ENCODE measurements at regions not wholly inside any gene's neighbourhood (a gene's known extent, or its start where the extent isn't known, plus 50 kb on each side); places are given as distances from the start of the nearest gene placed in this dataset.
A peak's percentile ranks its signal among the peaks of the same experiment; 100 is the strongest.

DNA sequence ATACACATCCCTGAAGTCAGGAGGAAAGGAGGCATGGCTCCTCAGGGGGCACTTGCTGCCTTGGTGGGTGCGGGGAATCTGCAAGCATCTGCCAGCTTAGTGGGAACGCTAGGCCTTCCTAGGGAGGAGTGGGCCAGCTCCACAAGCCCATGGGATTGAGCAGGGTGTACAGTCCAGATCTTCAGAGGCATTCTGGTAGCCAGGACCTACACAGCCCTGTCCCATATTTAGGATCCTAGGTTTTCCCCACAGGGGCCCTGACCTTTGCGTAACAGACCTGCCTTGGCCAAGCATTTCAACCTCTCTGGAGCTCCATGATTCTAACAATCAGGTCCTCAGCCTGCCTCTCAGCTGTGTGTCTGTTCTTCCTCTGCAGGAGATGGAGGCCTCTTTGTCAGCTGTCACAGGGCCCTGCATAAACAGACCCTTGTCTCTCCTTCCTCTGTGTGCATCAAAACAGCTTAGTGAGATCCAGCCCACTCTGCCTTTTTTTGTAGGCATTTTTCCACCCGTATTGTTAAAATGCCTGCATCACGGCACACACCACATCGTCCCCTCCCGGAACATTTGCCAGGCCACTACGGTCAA is 140.2 kb upstream of the NDUFV2 start:
- H3K36me3 ChIP-seq (ENCODE audit: control insufficient read depth, insufficient read depth, low read length) = no peaks in the 10 kb centered on the region
- no peak overlapping the region for H3K27ac ChIP-seq (ENCODE audit: low read length)
- no peaks in the 10 kb centered on the region for H3K27me3 ChIP-seq (ENCODE audit: control insufficient read depth, insufficient read depth, low read length)
- CTCF ChIA-PET = no interaction called here
- in situ Hi-C loops (cut with HindIII; ENCODE audit: low pct_unique_long_range_greater_than_20kb, low sequenced_read_pairs) = no loop called here
- H3K9me3 ChIP-seq (ENCODE audit: control insufficient read depth, insufficient read depth, low read depth, low read length) = no peaks in the 10 kb centered on the region
- no peaks in the 10 kb centered on the region for H3K4me1 ChIP-seq (ENCODE audit: control insufficient read depth, insufficient read depth, low read length)
- ATAC-seq = no peak
- TF ChIP-seq SIN3A (IDR thresholded peaks at IDR 0.05; ENCODE audit: borderline replicate concordance, insufficient read depth, low read depth, low read length) = no peak
- BruUV-seq (replicated peaks) = no TSS peak
- no peak for DNase-seq (ENCODE audit: low read depth, low spot score)
- POLR2A ChIA-PET = no interaction called here
- H3K4me3 ChIP-seq (ENCODE audit: low read depth in 2 of 2, low read length in 2 of 2) = no peak overlapping the region
- intact Hi-C loops (cut with micrococcal nuclease; ENCODE audit: unreplicated experiment) = no loop called here

DNA sequence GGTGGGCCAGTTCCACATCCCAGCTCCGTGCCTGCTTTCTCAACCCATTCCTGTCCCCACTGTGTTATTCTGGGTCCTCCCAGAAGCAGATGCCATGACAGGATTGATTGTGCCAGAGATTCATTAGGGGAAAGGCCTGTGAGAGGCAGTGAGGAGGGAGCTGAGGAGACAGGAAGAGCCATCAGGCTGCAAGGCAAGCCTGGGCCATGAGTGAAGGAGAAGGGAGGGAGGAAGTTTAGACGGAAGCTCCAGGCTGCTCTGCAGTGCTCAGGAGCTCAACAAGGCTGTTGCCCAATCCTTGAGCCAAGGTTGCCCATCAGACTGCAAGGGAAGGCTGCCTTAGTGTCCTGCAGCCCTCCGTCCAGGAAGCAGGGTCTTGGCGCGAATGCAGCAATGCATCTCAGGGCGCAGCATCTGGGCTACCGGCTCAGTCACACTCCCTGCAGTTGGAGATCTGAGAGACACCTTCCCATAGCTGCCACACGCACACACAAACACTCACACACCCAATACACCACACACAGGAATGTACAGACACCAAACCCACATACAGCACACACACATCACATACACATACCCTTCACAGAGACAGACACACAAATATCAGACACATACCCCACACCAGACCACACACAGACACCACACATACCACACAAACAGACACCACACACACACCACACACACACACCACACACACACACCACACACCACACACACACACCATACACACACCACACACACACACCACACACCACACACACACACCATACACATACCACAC is 139.5 kb upstream of the NDUFV2 start:
- peak; percentile 72 for ATAC-seq
- POLR2A ChIA-PET = no interaction called here
- no peaks in the 10 kb centered on the region for H3K9me3 ChIP-seq (ENCODE audit: control insufficient read depth, insufficient read depth, low read depth, low read length)
- no peaks in the 10 kb centered on the region for H3K36me3 ChIP-seq (ENCODE audit: control insufficient read depth, insufficient read depth, low read length)
- in situ Hi-C loops (cut with HindIII; ENCODE audit: low pct_unique_long_range_greater_than_20kb, low sequenced_read_pairs) (no loop called here), intact Hi-C loops (cut with micrococcal nuclease; ENCODE audit: unreplicated experiment) (no loop called here)
- H3K4me1 ChIP-seq (ENCODE audit: control insufficient read depth, insufficient read depth, low read length) = no peaks in the 10 kb centered on the region
- H3K4me3 ChIP-seq (ENCODE audit: low read depth in 2 of 2, low read length in 2 of 2) = no peak overlapping the region
- no peaks in the 10 kb centered on the region for H3K27me3 ChIP-seq (ENCODE audit: control insufficient read depth, insufficient read depth, low read length)
- CTCF ChIA-PET = no interaction called here
- H3K27ac ChIP-seq (ENCODE audit: low read length) = no peak overlapping the region
- no TSS peak for BruUV-seq (replicated peaks)
- TF ChIP-seq SIN3A (IDR thresholded peaks at IDR 0.05; ENCODE audit: borderline replicate concordance, insufficient read depth, low read depth, low read length) (no peak), REST (IDR thresholded peaks at IDR 0.05; ENCODE audit: insufficient read depth in 1 of 2, low read depth in 2 of 2, low read length in 1 of 2) (no peak), CTCF (IDR thresholded peaks at IDR 0.05) (no peak), POLR2AphosphoS5 (IDR thresholded peaks at IDR 0.05; ENCODE audit: low read depth, low read length) (no peak)
- no peak for DNase-seq (ENCODE audit: low read depth, low spot score)

- POLR2A ChIA-PET = no interaction called here
- Histone ChIP-seq H3K27me3 (ENCODE audit: control insufficient read depth, insufficient read depth, low read length) (no peaks in the 10 kb centered on the region), H3K4me1 (ENCODE audit: control insufficient read depth, insufficient read depth, low read length) (no peaks in the 10 kb centered on the region), H3K9me3 (ENCODE audit: control insufficient read depth, insufficient read depth, low read depth, low read length) (no peaks in the 10 kb centered on the region), H3K4me3 (ENCODE audit: low read depth in 2 of 2, low read length in 2 of 2) (no peak overlapping the region), H3K27ac (ENCODE audit: low read length) (no peak overlapping the region), H3K36me3 (ENCODE audit: control insufficient read depth, insufficient read depth, low read length) (no peaks in the 10 kb centered on the region)
- no peak for DNase-seq (ENCODE audit: low read depth, low spot score)
- no TSS peak for BruUV-seq (replicated peaks)
- intact Hi-C loops (cut with micrococcal nuclease; ENCODE audit: unreplicated experiment) (no loop called here), in situ Hi-C loops (cut with HindIII; ENCODE audit: low pct_unique_long_range_greater_than_20kb, low sequenced_read_pairs) (no loop called here)
- TF ChIP-seq SIN3A (IDR thresholded peaks at IDR 0.05; ENCODE audit: borderline replicate concordance, insufficient read depth, low read depth, low read length) = no peak
- TF ChIP-seq REST (IDR thresholded peaks at IDR 0.05; ENCODE audit: insufficient read depth in 1 of 2, low read depth in 2 of 2, low read length in 1 of 2) = no peak
- TF ChIP-seq POLR2AphosphoS5 (IDR thresholded peaks at IDR 0.05; ENCODE audit: low read depth, low read length) = no peak
- no peak for TF ChIP-seq CTCF (IDR thresholded peaks at IDR 0.05)
- TF ChIP-seq TCF7L2 (IDR thresholded peaks at IDR 0.05; ENCODE audit: low read depth, low read length) = no peak
- no peak for ATAC-seq
- CTCF ChIA-PET = no interaction called here
Observed at GRCh38 chr18:8963876-8964275, 138.6 kb upstream of the NDUFV2 start.

Data from Panc1 (cell line).